Stimulated activated CD8-positive, alpha-beta memory T cell treated with anti-CD3 and anti-CD28 coated beads, Interleukin-4, amount 100 ng/mL, for 1 hour (primary cell): ENCODE measurements at regions not wholly inside any gene's neighbourhood (a gene's known extent, or its start where the extent isn't known, plus 50 kb on each side); places are given as distances from the start of the nearest gene placed in this dataset.

Source experiments
- DNase-seq, 2 donors: peaks; one replicate each; pipeline ENCODE4 v3.0.0-alpha.2; 2020; ENCODE audit warnings: low read depth in 2 of 2, low spot score in 1 of 2

DNA sequence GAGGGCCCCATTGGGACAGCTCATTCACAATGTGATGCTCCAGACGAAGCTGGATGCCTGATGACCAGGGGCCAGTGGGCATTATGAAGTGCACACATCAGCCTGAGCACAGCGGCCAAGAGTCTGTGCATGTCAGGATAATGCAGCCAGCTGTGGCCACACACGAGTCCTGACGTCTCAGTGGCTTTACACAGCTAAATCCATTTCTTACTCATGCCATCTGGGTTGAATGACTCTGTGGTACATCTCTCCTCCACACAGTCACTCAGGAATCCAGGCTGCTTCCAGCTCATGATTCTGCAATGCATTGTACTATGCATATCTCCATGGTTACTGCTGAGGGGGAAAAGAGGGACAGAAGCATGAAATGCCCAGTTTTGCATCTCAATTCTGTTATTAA is 123.6 kb downstream of the PRLHR start:
- no peak for DNase-seq

DNA sequence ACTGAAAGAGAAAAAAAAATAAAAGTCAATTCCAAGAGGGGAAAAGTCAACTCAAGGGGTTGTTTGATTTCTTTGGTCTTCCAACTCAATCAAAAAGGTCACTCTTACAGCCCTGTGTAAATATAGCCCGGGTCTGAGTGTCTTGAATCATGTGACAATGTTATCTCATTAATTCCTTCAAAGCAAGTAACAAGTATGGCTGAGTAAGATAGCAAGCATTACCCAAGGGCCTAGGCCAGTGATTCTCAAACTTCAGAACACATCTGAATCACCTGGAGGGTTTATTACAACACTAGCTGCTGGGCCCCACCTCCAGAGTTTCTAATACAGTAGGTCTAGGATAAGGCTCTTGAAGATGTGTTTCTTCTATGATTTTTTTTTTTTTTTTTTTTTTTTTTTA is 125.0 kb downstream of the PRLHR start:
- DNase-seq: no peak

GRCh38 chr10:118467200-118467599 is 125.1 kb upstream of the FAM204A start:
- DNase-seq: no peak

DNA sequence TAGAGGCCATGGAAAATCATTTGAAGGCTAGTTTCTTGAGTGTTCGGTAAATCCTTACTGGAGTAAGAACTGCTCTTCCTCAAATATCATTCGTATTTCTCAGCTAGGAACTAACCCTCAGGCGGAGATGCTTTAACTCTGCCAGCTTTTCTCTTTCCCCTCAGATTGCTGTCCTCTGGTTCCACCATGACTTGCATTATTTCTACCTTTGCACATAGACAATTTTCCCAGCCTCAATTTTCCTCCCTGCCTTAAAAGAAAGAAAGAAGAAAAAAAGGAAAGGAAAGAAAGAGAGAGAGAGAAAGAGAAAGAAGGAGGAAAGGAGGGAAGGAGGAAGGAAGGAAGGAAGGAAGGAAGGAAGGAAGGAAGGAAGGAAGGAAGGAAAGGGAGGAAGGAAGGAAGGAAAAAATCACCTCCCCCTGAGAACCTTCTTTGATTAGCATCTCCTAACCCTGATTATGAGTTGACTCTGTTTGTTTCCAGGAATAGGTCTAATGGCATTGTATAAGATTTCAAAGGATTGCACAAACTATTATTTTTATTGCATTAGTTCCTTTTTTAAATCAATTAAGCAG is 123.3 kb upstream of the FAM204A start:
- DNase-seq: no peak

DNA sequence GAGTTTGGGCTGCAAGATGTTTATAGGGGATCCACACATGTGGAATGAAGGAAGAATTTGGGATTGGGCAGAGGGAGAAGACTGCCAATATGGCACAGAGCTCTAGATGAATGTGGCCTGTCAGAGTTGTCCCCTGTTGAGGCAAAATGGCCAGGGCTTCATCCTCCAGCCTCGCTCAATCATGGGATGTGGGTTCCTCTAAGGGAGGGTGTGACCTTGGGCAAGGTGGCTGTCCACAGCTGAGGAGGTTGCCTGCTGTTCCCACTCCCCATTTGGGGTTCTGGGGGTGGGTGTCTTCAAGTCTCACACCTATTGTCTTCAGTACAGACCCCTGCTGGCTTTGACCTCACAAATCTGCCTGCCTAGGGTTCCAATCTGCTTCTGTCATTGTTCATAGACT is 121.6 kb upstream of the FAM204A start:
- no peak for DNase-seq

DNA sequence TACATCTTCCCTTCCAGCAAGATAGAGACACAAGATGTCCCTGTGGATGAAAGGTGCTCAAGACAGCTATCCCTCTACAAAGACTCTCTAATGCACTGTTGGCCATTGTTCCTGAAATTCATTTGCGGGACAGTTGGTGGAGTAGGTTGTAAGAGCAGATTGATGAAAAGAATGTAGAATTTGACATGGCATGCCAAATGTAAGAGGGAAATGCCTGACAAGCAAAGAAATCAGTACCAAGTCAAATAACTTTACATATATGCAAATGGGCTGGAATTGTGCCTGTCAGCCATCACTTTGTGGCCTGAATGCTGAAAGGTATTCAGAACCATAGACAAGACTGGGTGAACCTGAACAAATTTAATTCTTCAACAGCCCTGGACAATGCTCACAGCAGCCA is 120.3 kb upstream of the FAM204A start:
- DNase-seq: no peak

DNA sequence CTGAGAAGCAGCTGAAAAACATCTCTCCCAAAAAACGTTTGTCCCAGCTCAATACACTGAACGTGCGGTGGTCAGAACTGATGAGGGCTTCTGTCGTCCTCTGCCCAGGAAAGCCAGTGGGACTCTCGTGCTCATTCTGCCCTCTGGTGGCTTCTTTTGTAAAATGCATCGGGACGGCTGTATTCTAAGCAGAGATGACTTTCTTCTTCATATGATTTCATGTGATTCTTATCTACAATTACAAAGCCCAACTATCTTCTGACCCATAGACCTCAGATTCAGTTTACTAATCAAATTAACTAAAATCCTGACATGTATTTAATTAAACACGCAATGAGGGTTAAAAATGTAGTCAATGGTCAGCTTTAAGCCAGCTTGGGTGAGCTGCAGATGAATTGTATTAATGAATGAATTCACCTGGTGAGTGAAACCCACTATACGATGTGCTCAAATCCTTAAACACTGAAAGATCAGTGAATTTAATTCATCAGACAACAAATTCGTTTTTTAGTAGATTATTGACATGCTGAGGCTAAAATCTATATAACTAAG is 117.6 kb upstream of the FAM204A start:
- DNase-seq: peak in 1 of 2 donors; percentile 16

GRCh38 chr10:118458957-118459641 is 117.0 kb upstream of the FAM204A start:
- no peak for DNase-seq

- no peak for DNase-seq
These were observed 115.8 kb upstream of the FAM204A start for GRCh38 chr10:118457824-118458428.

GRCh38 chr10:118455181-118455695 is 113.1 kb upstream of the FAM204A start:
- DNase-seq: no peak

DNA sequence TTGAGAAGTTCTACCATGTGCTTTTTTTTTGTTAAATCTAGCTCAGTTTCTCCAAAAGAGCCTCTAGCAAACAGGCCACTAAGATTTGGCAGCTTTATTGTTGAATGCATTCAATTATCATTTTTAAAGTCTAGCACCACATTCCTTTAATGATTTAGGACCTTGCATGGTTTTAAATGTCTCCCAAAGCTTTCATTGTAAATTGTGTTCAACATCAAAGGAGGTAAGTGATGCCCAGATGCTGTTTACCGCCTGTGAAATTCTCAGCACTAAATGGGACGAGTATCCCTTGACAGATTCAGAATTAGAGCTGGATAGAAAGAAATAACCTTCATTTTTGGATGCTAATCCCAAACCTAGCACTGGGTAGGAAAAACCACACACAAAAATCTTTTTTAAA is 112.1 kb upstream of the FAM204A start:
- DNase-seq: no peak

- DNase-seq: no peak
These were observed 110.0 kb upstream of the FAM204A start for GRCh38 chr10:118452098-118452497.

DNA sequence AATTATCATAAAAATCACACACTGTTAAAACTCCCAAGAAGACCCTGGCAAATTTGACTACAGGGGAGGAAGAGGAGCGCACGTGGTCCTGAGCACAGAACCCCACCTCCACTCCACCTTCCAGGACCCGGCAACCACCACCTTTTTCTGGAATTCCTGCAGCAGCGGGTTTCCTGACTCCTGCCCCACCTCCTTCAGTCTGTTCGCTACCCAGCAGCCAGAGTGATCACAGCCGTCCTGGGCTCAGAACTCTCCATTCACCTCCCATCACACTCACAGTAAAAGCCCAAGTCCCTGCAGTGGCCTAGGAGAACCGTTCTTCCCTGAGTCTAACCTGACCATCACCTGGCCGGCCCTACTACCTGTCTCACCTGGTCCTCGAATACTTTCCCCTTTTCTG is 107.4 kb upstream of the FAM204A start:
- no peak for DNase-seq

DNA sequence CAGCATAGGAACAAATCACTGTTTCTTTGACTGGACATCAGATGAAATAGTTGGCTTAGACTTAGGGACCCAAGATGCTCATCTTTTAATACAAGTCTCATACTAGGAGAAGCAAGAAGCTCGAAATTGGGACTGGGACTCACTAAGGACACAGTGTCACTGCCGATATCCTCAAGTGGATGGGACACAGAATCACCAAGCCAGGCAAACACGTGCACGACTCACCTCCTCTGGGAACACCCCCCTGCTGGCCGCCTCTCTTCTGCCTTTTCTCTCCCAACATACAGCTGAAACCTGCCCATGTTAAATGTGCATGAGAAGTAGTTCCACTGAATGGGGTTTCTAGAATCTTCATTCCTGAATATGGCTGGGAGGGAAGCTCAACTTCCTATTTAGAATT is 106.6 kb upstream of the FAM204A start:
- no peak for DNase-seq

DNA sequence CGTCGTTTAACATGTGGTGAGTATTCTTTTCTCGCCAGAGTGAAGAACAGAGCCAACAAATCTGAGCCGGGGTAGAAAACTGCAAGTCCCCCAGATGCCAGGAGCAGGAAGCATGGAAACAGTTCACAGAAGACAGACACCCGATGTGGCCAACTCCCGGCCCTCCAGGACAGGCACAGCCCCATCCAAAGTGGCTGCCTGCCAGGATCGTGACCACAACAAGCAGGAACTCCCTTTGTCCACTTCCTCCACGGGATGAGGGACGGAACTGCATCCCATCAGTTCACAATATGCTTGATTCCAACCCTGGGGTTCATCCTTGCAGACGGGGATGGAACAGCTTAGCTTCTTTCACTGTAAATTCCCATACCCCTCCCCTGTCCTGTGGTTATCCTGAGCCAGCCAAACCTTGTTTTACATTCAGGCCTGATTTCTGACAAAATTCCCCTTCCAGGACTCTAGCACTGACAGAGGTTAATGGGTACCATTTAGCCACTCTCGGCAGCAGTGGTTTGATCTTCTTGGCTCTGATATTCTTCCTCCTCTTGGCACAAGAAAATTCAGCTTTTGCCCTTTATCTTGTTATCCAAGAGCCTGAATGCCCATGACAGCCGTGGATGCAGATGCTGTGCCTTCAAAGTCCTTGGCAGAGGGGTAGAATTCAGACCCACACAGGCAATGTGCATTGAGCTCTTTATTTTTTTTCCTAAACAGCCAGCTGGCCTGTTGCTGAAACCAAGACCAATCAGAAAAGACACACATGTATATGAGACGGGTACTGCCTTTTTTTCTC is 105.5 kb upstream of the FAM204A start:
- no peak for DNase-seq

DNA sequence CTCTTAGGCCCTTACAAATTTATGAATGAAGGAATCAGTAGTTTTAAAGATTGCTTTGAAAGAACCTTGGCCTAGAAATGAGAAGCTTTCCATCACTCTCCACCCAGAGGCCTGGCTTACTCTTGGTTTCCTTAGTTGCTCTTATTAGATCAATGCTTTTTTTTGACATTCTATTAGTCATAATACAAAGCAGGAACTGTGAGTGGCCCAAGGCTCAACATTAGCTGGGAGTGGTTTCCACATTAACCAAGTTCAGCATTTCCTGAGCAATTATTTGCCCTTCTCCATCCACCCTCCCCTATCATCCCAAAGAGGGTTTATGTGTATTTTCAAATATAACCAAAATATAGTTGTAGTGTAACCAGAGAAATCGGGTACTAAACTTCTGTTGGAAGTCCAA is 103.4 kb upstream of the FAM204A start:
- DNase-seq: no peak

DNA sequence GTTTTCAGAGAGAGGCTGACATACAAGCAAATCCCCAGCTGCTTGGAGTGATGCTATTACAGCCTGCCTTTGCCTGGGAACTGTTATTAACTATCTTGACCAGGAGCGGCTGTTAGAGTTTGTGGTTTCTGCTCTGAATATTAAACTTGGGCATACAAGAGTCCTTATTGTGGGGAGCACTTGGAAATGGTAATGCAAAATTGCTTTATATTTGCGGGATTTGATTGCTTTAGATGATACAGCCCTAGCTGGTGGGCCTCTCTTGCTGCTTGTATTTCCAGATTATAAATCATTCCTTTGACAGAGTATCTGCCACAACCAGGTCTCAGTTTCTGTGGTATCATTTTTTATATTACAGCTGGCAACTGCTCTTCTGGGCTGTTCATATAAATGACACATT is 101.9 kb upstream of the FAM204A start:
- no peak for DNase-seq

GRCh38 chr10:118442032-118442431 is 99.9 kb upstream of the FAM204A start:
- DNase-seq: no peak

DNA sequence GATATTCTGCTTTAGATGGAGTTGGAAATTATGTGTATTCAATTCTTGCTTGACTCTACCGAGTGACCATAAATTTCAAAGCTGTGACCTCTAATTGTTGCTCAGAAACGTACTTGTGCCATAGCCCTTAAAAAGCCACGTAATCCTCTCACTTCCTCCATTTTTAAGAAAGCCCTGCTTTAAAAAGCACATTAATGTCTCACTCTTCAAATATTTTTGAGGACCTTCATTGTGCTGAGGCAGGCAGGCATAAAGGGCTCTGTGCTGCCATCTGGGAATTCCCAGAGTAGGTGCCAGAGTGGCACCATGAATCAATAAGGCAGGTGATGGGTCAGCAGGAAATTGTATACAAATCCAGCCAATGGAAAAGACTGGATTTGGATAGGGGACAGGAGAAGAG is 97.7 kb upstream of the FAM204A start:
- DNase-seq: no peak

- no peak for DNase-seq
These were observed 94.6 kb upstream of the FAM204A start for GRCh38 chr10:118436742-118437141.

DNA sequence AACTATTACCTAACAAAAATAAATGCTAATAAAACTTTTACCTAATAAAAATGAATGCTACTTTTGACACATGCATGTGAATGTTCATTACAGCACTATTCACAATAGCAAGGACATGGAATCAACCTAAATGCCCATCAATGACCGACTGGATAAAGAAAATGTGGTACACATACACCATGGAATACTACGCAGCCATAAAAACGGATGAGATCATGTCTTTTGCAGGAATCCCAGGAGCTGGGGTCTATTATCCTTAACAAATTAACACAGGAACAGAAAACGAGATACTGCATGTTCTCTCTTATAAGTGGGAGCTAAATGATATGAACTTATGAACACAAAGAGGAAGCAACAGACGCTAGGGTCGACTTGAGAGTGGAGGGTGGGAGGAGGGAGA is 88.1 kb upstream of the FAM204A start:
- DNase-seq: no peak
